ENCODE measurements at regions not wholly inside any gene's neighbourhood (a gene's known extent, or its start where the extent isn't known, plus 50 kb on each side); places are given as distances from the start of the nearest gene placed in this dataset.

- no peak overlapping the region for H3K4me2 ChIP-seq (ENCODE audit: insufficient read depth, low read length)
- no peaks in the 10 kb centered on the region for H3K9me3 ChIP-seq (replicated peaks; ENCODE audit: control insufficient read depth, insufficient read depth, low read length)
- no peaks in the 10 kb centered on the region for H3K9me1 ChIP-seq (replicated peaks; ENCODE audit: control insufficient read depth, extremely low read depth, insufficient read depth, low read length)
- no peaks in the 10 kb centered on the region for H4K20me1 ChIP-seq (replicated peaks; ENCODE audit: control insufficient read depth, extremely low read depth, insufficient read depth, low read length)
- no peak for DNase-seq (ENCODE audit: low read depth, low spot score)
- H3K4me1 ChIP-seq (ENCODE audit: control insufficient read depth, extremely low read depth, insufficient read depth, low read length) = no peaks in the 10 kb centered on the region
- dilution Hi-C loops (cut with MboI; ENCODE audit: extremely low pct_ligation_motif_present, low sequenced_read_pairs) = no loop called here
- ChIA-PET POLR2A (no interaction called here), CTCF (interaction anchor here (0.6 to 3.3 kb wide), 4 partner anchors 365 to 1880 kb away, joined by 3 to 19 read pairs (median 3); no protein-coding TSS in a partner anchor)
- no peak overlapping the region for H3K4me3 ChIP-seq (replicated peaks in 1 of 3; ENCODE audit: insufficient read depth in 1 of 3, low read depth in 1 of 3, low read length in 3 of 3)
- H2AFZ ChIP-seq (ENCODE audit: low read depth, low read length) = no peak overlapping the region
- no peaks in the 10 kb centered on the region for H3K79me2 ChIP-seq (ENCODE audit: control insufficient read depth, insufficient read depth, low read length)
- no peak for FAIRE-seq
- intact Hi-C loops (cut with micrococcal nuclease) = no loop called here
- no TSS peak for BruUV-seq (replicated peaks)
- no peaks in the 10 kb centered on the region for H3K27me3 ChIP-seq (ENCODE audit: control insufficient read depth in 2 of 2, insufficient read depth in 2 of 2, low read length in 2 of 2)
- H3K36me3 ChIP-seq (ENCODE audit: control insufficient read depth in 2 of 2, extremely low read depth in 1 of 2, insufficient read depth in 2 of 2, low read length in 2 of 2) = no peaks in the 10 kb centered on the region
- H3K9ac ChIP-seq (replicated peaks; ENCODE audit: extremely low read depth, insufficient read depth, low read length) = no peak overlapping the region
- no peak for TF ChIP-seq POLR2AphosphoS5 (IDR thresholded peaks at IDR 0.05; ENCODE audit: insufficient read depth, low read depth, low read length)
- no peak for TF ChIP-seq EZH2 (IDR thresholded peaks at IDR 0.05; ENCODE audit: borderline replicate concordance, low read depth, low read length, severe bottlenecking)
- TF ChIP-seq, protein P1, sequence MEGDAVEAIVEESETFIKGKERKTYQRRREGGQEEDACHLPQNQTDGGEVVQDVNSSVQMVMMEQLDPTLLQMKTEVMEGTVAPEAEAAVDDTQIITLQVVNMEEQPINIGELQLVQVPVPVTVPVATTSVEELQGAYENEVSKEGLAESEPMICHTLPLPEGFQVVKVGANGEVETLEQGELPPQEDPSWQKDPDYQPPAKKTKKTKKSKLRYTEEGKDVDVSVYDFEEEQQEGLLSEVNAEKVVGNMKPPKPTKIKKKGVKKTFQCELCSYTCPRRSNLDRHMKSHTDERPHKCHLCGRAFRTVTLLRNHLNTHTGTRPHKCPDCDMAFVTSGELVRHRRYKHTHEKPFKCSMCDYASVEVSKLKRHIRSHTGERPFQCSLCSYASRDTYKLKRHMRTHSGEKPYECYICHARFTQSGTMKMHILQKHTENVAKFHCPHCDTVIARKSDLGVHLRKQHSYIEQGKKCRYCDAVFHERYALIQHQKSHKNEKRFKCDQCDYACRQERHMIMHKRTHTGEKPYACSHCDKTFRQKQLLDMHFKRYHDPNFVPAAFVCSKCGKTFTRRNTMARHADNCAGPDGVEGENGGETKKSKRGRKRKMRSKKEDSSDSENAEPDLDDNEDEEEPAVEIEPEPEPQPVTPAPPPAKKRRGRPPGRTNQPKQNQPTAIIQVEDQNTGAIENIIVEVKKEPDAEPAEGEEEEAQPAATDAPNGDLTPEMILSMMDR (IDR thresholded peaks at IDR 0.05; ENCODE audit: extremely low read depth in 1 of 2, insufficient read depth in 1 of 2, low read depth in 1 of 2, low read length in 2 of 2) = no peak
- no peak for TF ChIP-seq MAX (IDR thresholded peaks at IDR 0.05; ENCODE audit: insufficient read depth, insufficient read length)
- TF ChIP-seq FOS (IDR thresholded peaks at IDR 0.05; ENCODE audit: borderline replicate concordance, insufficient read depth, low read length) = no peak
- no peak for TF ChIP-seq GATA2 (IDR thresholded peaks at IDR 0.05; ENCODE audit: insufficient read depth, insufficient read length, low read depth, low read length)
- no peak for TF ChIP-seq POLR2A (IDR thresholded peaks at IDR 0.05; ENCODE audit: low read depth, low read length)
- no peak for TF ChIP-seq JUN (IDR thresholded peaks at IDR 0.05; ENCODE audit: borderline replicate concordance, insufficient read depth, insufficient read length, low read depth)
- no peak for TF ChIP-seq MYC (IDR thresholded peaks at IDR 0.05; ENCODE audit: low read depth, low read length)
- no peak overlapping the region for H3K27ac ChIP-seq (ENCODE audit: insufficient read depth, low read depth, low read length)
Observed at GRCh38 chr6:133187114-133187513, 54.0 kb upstream of the EYA4 start.

All from endothelial cell of umbilical vein (primary cell).